Activated CD4-positive, alpha-beta T cell treated with anti-CD3 and anti-CD28 coated beads, Interleukin-2, amount 50 U/mL, for 1 hour (primary cell): ENCODE measurements at regions not wholly inside any gene's neighbourhood (a gene's known extent, or its start where the extent isn't known, plus 50 kb on each side); places are given as distances from the start of the nearest gene placed in this dataset.
"Not testable (repeated sequence)": the region's sequence is repeated elsewhere in the genome, so short reads cannot be mapped to it uniquely, and the experiment has no call there.

Experiments
- DNase-seq: peaks from one replicate; pipeline ENCODE4 v3.0.0-alpha.2; 2020

DNA sequence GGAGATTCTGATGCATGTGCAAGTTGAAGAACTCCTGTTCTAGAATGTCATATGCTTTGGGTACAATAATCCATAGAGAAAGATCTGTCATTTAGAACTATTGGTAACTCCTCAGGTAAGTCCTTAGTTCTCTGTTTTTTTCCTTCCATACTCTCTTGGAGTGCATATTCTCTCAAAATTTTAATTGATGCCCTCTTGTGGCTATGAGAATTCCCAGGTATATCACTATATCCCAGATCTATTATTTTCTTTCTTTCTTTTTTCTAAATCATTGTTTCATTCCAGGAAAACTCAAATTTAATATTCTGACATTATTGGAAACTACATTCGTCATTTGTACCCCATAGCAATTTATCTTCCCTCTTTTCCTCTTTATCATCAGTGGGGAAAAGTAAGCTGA, 485.4 kb downstream of the KLF5 start:
- DNase-seq: no peak

DNA sequence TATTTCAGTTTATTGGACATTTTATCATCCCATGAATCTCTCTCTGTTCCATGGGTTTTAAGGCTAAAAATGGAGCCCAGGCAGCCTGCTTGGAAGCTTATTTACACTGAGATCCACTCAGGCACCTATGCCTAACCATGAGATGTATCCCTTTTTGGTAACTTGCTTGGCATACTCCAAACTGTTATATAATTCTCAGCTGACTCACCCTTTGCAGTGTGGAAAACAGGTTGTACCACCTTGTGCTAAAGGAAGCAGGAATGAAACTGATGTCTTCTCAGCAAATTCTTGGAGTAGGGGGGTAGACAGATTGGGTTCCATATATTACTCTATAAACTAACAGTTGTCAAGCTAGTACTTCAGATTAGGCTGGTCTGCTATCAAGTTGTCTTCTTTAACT, 483.6 kb downstream of the KLF5 start:
- no peak for DNase-seq

DNA sequence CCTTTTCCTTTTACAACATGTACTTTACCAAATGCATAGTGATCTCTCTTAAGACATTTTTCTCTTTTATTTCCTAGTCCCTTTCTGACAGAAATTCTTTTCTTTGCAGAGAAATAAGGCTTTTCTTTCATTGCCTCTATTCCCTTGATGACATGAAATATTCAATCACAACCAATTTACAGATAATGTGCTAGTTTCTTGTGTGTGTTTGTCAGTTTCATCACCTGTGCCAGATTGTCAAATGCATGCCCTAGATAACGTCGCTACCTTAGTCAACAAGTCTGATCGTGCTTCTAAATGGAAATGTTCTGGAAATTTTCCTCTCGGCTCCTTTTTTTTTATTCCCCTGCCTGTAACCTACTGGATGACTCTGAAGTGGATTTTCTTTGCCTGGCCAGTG, 478.1 kb downstream of the KLF5 start:
- DNase-seq: no peak

DNA sequence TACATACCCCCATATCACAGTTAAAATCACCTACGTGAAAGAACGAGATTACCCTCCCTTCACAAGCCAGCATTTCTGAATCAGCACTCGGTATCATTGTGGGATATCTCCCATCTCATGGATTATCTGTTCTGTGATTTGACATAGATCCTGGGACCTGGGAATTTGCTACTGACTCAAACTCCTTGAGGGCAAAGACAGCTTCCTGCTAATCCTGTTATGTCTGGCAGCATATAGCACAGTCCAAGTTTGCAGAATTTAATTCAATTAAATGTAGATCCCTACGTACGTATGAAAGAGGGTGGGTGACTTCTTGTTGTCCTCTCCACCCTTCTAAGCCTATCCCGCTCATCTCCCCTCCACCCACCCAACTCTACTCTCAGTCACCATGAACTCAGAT, 476.5 kb downstream of the KLF5 start:
- DNase-seq: no peak

DNA sequence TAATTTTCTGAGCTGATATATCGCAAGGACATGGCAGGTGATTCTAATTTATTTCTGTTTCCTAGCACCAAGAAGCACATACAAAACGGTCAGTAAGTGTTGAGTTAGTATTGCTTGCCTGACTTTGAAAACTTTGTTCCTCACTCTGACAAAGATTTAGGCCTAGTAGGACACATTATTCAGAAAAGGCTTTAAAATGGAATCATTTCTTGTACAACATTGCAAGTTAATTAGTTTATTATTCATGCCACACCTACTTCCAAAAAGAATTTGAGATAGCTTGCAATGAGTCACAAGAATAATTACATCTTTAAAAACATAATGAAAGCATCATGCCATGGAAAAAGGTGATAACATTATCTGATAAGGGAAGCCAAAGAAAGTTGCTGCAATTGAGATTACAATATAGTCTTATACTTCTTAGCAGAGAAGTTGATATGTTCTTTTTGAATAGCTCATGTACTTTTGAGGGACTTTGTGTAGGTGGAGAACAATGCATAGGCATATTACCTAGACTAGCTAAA, 474.2 kb downstream of the KLF5 start:
- no peak for DNase-seq

DNA sequence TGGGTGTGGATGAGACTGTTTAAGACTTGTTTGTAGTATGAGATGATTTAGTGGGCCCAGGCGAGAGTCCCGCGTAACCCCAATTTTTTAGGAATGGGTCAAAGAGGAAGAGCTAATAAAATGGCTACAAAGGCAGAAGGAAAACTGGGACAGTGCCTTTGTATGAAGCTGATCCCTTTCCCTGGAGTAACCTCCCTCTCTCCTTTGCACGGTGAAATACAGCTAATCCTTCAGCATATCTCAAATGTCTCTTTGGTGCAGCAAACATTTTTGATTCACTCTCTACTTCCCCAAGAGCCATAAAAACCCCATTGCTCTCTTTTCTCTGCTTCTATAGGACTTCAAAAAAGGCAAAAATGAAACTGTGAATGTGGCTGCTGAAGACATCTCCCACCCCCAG, 473.8 kb downstream of the KLF5 start:
- DNase-seq: no peak

DNA sequence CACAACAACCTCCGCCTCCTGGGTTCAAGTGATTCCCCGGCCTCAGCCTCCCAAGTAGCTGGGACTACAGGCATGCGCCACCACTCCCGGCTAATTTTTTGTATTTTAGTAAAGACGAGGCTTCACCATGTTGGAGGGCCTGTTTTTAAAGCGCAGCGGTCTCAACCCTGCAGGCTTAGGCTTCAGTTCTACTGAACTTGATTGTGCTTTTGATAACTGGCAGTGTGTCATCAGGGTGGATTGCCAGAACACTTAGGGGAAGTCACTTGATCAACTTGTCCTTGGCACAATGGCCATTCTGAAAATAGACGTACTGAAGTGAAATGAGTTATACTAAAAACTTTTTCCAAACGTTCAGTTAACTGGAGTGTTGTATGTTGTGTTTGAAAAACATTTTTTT, 472.2 kb downstream of the KLF5 start:
- DNase-seq: no peak

DNA sequence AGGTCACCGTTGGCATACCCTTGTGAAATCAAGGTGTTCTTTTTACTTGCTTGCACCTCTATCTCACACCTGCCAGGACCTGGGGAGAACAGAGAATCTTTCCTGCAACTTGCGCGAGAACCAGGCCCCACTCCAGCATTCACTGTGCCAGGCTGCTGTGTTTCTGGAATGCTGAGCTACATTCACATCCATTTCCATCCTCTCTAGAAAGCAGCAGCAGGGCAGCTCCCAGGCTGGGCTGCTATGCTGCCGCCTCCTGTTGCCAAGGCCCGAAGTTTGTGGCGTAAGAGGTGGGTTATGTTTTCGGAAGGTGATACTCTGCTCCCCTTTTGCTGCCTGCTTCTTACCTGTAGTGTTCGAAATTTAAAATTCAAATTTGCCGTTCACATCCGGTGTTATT, 464.1 kb downstream of the KLF5 start:
- DNase-seq: no peak

DNA sequence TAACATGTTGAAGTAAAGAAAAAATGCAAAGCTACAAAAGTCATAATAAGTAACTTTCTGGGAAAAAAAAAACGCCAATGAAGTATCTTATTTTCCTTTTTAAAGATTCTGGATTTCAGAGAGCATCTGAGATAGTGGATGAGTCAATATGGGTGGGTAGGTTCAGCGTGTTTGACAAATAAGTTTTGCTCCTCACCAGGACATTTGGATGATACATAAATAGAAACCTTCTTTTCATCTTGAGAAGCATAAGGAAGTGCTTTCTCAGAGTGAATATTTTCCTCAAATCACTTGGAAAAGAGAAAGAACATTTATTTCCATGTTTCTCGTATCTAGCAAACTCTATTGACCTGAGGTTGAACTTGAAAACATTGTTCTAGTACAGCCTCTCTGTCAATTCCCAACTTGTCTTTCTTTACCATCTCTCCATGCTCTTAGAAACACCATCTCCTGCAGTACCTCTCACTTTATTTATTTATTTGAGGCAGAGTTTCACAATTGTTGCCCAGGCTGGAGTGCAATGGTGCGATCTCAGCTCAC, 463.2 kb downstream of the KLF5 start:
- DNase-seq: no peak

DNA sequence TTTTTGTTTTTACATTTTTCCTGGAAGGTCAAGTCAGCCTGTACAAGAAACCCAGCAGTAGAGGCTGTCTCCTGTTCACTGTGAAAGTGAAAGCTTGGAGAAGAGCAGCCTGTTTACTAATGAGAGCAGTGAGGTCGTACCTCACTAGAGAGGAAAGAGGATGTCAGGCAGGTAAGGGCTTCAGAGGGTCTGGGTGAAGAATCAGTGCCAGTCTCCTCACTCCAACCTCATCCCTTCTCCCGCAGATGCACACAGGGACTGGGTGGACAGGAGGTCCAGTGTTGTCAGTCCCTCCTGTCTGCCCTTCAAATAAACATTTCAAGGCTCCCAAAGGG, 462.5 kb downstream of the KLF5 start:
- DNase-seq: no peak

DNA sequence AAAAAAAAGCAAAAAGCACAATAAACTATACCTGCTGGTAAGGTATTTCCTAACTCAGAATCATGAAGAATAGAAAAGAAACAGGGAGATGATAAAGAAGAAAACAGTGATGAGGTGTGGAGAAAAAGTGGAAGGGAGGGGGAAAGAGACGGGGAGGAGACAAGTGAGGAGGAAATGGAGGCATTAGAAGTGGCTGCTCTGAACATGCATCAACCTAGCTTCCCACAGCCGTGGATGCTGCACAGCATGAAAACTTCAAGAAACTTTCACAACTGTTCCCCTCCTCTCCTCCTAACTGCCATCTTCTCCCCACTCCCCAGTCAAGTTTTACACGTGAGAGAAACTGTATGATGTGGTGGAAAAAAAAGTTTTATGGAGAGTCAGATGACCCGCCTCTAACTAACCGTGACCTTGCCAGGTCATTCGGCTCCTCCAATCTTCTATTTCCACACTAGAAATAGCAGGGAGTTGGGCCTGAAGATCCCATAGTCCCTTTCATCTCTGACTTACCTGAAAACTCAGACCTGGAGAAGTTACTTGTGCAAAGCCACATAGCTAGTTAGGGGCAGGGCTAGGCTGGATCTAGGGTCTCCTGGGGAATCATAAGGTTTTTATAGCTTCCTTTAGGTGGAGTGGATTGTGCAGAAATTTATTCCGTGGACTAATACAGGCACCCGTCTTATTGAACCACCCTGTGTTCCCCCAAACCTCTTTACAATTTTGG, 461.9 kb downstream of the KLF5 start:
- DNase-seq: no peak

DNA sequence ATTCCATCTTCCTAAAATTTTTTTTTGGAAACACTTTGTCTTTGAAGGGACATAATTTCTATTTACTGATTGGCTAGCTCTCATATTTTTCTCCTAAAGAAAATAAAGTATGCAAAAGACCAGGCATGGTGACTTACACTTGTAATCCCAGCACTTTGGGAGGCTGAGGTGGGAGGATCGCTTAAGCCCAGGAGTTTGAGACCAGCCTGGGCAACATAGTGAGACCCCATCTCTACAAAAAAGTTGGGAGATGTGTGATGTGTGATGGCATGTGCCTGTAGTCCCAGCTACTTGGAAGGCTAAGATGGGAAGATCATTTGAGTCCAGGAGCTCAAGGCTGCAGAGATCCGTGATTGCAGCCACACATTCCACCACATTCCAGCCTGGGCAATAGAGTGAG, 461.3 kb downstream of the KLF5 start:
- not testable (repeated sequence) for DNase-seq

DNA sequence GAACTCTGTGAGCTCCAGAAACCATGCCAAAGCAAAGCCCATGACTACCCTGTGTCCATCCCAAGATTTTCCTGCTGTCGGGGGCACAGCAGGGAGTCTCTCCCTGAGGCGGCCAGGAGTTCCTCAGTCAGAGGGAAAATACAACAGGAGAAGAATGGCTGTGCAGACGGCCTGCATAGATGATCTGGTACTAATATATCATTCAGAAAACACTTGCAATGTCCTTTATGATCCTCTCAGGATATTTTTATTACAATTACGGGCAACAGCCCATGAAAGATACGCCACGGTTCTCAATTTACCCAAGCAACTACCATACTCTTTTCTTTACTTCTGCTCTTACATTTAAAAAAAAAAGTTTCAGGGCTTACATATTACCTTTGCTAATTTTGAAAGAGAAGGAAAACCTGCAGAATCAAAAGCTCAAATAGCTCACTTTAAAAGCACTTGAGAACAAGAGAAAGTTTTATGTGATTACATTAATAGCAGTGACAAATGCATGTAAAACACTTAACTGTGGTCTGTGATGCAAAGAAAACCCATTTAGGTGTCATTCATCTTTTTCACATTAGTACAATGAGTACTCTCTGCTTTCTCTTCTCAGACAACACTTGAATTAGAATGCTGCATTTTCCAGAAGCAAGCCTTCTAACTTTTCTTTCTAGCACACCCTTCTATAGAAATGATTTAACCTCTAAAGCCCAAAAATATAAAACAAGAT, 460.8 kb downstream of the KLF5 start:
- no peak for DNase-seq

DNA sequence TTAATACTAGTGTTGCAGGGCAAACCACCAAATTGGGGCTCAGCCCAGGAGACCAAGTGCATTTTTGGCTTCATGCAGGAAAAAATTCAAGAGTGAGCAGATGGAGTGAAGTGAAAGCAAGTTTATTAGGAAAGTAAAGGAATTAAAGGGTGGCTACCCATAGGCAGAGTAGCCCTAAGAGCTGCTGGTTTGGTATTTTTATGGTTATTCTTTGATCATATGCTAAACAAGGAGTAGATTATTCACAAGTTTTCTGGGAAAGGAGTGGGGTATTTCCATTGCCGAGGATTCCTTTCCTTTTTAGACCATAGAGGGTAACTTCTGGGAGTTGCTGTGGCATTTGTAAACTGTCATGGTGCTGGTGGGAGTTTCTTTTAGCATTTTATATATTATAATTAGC, 459.0 kb downstream of the KLF5 start:
- DNase-seq: no peak

DNA sequence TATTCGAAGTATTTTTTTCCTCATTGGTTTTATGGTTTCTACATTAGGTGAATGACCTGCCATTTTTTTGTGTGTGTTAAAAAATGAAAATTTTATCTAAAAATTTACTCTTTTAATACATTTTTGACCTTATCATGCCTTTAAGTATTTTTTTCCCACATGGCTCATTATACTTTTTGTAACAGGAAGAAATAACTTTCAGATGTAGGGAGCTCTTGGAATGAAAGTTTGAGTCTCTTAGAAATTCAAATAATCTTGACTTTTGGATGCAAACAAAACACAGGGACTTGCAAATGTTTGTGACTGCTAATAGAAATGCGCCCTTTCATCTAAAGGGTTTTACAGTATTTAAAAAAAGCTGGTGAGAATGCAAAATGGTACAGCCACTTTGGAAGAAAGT, 457.9 kb downstream of the KLF5 start:
- DNase-seq: no peak

DNA sequence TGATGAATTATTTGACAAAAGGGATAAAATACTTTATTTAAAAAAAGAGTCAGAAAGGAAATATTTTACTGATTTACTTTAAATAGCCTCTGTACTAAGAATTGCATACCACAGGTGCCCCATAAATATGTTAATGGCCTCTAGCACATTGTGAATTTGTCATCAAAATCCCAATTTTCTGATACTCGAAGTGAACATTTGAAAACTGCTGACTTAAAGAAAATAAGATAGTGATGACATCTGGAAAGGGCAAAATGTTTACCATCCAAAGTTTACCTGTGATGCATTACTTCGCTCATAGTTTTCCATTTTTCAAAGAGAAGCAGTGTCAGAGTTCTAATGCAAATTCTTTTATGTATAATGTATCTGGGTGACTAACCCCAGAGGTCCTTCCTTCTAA, 455.4 kb downstream of the KLF5 start:
- no peak for DNase-seq

DNA sequence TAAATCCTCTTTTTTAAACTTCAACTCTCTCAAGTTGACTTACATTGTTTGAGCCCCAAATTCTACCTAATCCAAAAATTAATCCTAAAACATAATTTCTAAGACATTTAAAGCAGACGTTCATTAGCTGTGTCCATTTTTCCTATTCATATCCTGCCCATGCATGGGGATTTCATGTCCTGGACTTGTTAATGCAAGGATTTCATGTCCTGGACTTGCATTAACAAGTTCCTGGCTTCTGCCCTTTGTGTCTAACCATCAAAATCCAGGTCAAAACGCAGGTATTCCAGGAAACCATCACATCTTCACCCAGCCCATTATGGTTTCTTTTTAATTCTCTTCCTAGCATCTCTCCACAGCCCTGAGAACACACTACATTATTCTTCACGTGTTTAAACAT, 454.9 kb downstream of the KLF5 start:
- no peak for DNase-seq

DNA sequence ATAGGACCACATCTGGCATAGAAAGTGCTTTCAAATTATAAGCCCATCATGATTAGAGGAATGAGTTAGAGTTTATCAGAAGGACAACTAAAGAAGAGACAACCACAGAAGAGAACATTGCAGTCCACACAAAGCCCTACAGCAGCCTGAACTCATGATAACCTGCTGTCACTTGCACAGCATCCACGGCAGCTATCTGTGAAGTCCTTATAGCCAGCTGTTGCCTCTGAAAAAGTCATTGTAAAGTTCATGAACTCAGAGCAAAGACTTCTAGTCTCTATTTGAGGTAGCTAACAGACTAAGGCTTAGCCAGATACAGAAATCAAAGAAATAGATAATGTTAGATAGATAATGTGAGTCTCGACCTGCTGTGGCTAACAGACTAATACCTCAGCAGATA, 450.0 kb downstream of the KLF5 start:
- DNase-seq: no peak

DNA sequence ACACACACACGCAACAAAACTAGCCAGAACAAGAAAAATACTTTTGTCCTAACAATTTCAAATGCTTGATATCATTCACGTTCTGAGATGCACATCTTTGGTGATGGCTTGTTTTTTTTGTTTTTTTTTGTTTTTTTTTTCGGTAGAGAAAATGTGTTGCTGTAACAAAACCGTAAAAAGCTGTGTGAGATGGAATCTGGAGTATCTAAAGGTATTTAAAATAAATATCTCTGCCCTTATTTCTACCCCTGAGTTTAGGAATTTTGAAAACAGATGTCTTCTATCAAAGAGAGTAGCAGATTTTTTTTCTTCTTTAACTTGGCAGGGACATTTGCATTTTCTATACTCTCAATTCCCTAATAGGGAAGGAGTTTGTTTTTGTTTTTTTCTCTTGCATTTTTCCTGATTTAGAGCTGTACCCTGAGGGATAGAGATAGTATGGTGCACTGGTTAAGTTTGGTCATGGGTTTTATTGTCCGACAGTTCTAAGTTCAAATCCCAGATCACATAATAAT, 446.6 kb downstream of the KLF5 start:
- no peak for DNase-seq

DNA sequence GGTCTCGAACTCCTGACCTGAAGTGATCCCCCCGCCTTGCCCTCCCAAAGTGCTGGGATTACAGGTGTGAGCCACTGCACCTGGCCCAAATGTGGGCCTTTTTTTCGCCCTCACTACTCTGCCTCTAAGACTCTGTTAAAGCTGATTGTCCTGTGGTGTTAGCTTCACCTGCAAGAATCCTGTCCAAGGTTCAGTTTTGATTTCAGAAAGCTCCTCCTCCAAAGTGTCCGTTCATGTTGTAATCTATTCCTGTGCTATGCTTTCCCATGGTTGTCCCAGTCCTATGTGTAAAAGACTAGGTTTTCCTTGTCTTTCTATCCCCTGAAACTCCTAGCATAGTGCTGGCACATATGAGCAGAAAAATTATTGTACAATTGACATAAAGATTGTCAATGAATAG, 440.9 kb downstream of the KLF5 start:
- DNase-seq: no peak

DNA sequence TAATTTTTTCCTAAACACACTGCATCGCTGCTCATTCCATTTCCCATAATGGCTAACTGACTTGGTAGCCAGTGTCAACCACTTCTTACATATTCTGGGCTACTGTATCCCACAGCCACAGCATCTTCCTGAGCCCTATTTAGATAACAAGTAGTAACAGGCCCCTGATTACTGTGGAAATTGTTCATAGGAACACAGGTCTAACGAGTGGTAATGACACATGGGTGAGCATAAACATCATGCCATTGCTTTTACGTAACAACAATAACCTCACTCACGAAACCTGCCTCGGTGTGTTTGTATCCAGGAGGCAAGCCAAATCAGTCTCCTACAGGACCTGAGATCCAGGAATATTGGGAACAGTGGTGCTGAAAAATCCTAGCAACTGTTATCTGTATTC, 438.6 kb downstream of the KLF5 start:
- DNase-seq: no peak

DNA sequence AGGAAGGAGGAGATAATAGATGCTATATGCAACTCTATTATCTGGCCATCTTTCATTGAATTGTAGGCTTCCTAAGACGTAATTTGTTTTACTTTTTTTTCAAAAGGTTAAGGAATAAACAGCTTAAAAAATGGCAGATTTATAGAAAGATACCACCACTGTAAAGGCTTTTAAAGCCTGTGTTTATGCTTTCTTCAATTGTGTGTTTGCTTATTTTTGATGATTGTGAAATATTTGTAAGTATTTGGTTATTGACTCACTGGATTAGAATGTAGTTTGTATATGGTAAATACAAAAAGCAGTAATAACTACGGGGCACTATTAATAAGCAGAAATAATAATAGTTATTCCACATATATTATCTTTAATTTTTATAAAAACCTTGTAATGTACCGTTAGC, 437.9 kb downstream of the KLF5 start:
- no peak for DNase-seq

DNA sequence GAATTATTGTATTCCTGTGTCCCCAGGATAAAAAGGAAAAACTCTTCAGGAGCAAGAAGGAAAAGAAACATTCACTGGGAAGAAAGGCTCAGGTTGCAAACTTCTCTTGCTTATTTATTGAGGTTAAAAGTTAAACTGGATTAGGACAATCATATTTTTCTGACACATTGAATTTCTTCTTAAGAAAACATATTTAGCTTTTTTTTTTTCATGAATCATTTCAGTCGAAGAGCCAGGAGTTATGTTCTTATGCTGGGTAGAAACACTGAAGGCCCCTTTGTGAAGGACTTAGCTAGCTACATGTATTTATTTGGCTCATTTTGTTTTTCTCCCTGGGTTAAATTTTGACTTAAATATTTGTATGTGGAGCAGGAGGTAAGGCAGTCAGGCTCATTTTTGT, 434.0 kb downstream of the KLF5 start:
- no peak for DNase-seq

DNA sequence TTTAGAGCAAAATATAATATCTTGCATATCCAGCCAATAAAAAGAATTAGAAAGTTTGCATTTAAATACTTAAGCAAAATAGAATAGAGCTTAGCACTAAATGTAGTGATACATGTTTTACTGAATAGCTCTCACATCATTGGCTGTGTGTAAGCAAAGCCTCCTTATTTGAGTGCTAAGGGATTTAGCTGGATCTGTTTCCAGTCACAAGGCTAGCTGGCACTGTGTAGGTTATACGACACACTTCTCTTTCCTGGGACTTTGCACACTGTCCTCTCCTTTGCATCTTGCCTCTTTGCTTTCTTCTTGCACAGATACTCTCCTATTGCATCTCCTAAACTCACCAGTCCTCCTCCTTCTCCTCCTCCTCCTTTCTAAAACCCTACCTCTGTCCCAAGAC, 423.8 kb downstream of the KLF5 start:
- no peak for DNase-seq
